ENCODE measurements at regions not wholly inside any gene's neighbourhood (a gene's known extent, or its start where the extent isn't known, plus 50 kb on each side); places are given as distances from the start of the nearest gene placed in this dataset.

GRCh38 chr5:34603378-34603777 is 52.8 kb upstream of the RAI14 start:
- H3K4me2 ChIP-seq (ENCODE audit: low read length), result no peak overlapping the region
- no peaks in the 10 kb centered on the region for H3K9me2 ChIP-seq (ENCODE audit: insufficient read depth, low read length)
- TF ChIP-seq RAD21 (conservative IDR thresholded peaks at IDR 0.05), result no peak
- no peak for TF ChIP-seq POLR2AphosphoS5 (IDR thresholded peaks at IDR 0.05)
- no peak for TF ChIP-seq REST (IDR thresholded peaks at IDR 0.05; ENCODE audit: borderline replicate concordance)
- TF ChIP-seq EZH2 (IDR thresholded peaks at IDR 0.05; ENCODE audit: borderline replicate concordance, insufficient read depth, low read length, poor library complexity, severe bottlenecking), result no peak
- no peak for TF ChIP-seq CTCF (IDR thresholded peaks at IDR 0.05; ENCODE audit: poor library complexity, severe bottlenecking)
- no peak for TF ChIP-seq SMC3 (conservative IDR thresholded peaks at IDR 0.05; ENCODE audit: poor library complexity)
- TF ChIP-seq MXI1 (conservative IDR thresholded peaks at IDR 0.05; ENCODE audit: poor library complexity, severe bottlenecking), result no peak
- no peak for TF ChIP-seq EP300 (conservative IDR thresholded peaks at IDR 0.05; ENCODE audit: poor library complexity, severe bottlenecking)
- TF ChIP-seq TAF1 (IDR thresholded peaks at IDR 0.05; ENCODE audit: low read depth), result no peak
- H3K36me3 ChIP-seq (ENCODE audit: insufficient read depth, low read length), result no peaks in the 10 kb centered on the region
- no peaks in the 10 kb centered on the region for H3K79me2 ChIP-seq (replicated peaks; ENCODE audit: insufficient read depth, low read length)
- no peak overlapping the region for H3K27ac ChIP-seq (ENCODE audit: low read length)
- H2AFZ ChIP-seq (ENCODE audit: low read depth, low read length), result no peak overlapping the region
- H3K27me3 ChIP-seq (ENCODE audit: insufficient read depth, low read depth, low read length), result no peaks in the 10 kb centered on the region
- no peaks in the 10 kb centered on the region for H3K9me3 ChIP-seq (ENCODE audit: low read length)
- H3F3A ChIP-seq (ENCODE audit: insufficient read depth, low read length, poor library complexity, severe bottlenecking), result no peaks in the 10 kb centered on the region
- H3K9ac ChIP-seq (ENCODE audit: low read length), result no peak overlapping the region
- no peaks in the 10 kb centered on the region for H4K20me1 ChIP-seq (ENCODE audit: insufficient read depth)
- no peak overlapping the region for H3K4me3 ChIP-seq (ENCODE audit: low read length)

GRCh38 chr5:34604119-34604675 is 51.9 kb upstream of the RAI14 start:
- H3F3A ChIP-seq (ENCODE audit: insufficient read depth, low read length, poor library complexity, severe bottlenecking), result no peaks in the 10 kb centered on the region
- H3K79me2 ChIP-seq (replicated peaks; ENCODE audit: insufficient read depth, low read length), result no peaks in the 10 kb centered on the region
- H3K4me2 ChIP-seq (ENCODE audit: low read length), result no peak overlapping the region
- no peaks in the 10 kb centered on the region for H3K36me3 ChIP-seq (ENCODE audit: insufficient read depth, low read length)
- H3K9me3 ChIP-seq (ENCODE audit: low read length), result no peaks in the 10 kb centered on the region
- no peak overlapping the region for H3K4me3 ChIP-seq (ENCODE audit: low read length)
- no peak for TF ChIP-seq EZH2 (IDR thresholded peaks at IDR 0.05; ENCODE audit: borderline replicate concordance, insufficient read depth, low read length, poor library complexity, severe bottlenecking)
- TF ChIP-seq TAF1 (IDR thresholded peaks at IDR 0.05; ENCODE audit: low read depth), result no peak
- TF ChIP-seq SMC3 (conservative IDR thresholded peaks at IDR 0.05; ENCODE audit: poor library complexity), result no peak
- no peak for TF ChIP-seq EP300 (conservative IDR thresholded peaks at IDR 0.05; ENCODE audit: poor library complexity, severe bottlenecking)
- no peak for TF ChIP-seq RAD21 (conservative IDR thresholded peaks at IDR 0.05)
- no peak for TF ChIP-seq MXI1 (conservative IDR thresholded peaks at IDR 0.05; ENCODE audit: poor library complexity, severe bottlenecking)
- TF ChIP-seq REST (IDR thresholded peaks at IDR 0.05; ENCODE audit: borderline replicate concordance), result no peak
- no peak for TF ChIP-seq POLR2AphosphoS5 (IDR thresholded peaks at IDR 0.05)
- no peak for TF ChIP-seq CTCF (IDR thresholded peaks at IDR 0.05; ENCODE audit: poor library complexity, severe bottlenecking)
- no peak overlapping the region for H2AFZ ChIP-seq (ENCODE audit: low read depth, low read length)
- H3K27ac ChIP-seq (ENCODE audit: low read length), result no peak overlapping the region
- no peak overlapping the region for H3K9ac ChIP-seq (ENCODE audit: low read length)
- no peaks in the 10 kb centered on the region for H3K27me3 ChIP-seq (ENCODE audit: insufficient read depth, low read depth, low read length)
- no peaks in the 10 kb centered on the region for H3K9me2 ChIP-seq (ENCODE audit: insufficient read depth, low read length)
- no peaks in the 10 kb centered on the region for H4K20me1 ChIP-seq (ENCODE audit: insufficient read depth)

Measured in neural cell (in vitro differentiated cells).